GM18867 (cell line): ENCODE measurements at regions not wholly inside any gene's neighbourhood (a gene's known extent, or its start where the extent isn't known, plus 50 kb on each side); places are given as distances from the start of the nearest gene placed in this dataset.

Source experiments
- ATAC-seq: cut with Tn5 transposase; IDR thresholded peaks from one replicate; pipeline ENCODE4 v1.9.1; 2021; ENCODE audit warnings: mild to moderate bottlenecking, moderate library complexity; ENCODE audit not compliant: unreplicated experiment

DNA sequence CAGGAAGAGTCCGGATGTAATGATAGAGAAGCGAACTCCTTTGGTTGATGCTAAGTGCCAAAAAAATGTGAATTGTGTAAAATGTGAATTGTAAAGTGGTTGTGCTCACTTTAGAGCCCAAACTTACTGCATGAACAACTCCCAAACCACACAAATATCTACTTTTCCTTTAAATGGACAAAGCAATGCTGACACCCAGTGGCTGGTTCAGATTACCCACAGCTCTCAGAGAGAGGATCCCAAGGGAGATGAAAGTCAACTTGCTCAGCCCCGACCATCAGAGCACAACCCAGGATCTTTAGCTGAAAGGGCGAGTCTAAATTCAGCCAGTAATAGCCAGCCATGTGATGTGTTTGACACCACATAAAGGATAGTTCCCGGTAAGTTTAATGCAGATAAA lies 133.7 kb downstream of the NMUR2 start:
- peak; percentile 63 for ATAC-seq

GRCh38 chr5:152270096-152270495 lies 135.0 kb downstream of the NMUR2 start:
- ATAC-seq, result no peak

GRCh38 chr5:152269533-152269932 lies 135.5 kb downstream of the NMUR2 start:
- no peak for ATAC-seq

GRCh38 chr5:152264645-152265254 lies 140.3 kb downstream of the NMUR2 start:
- ATAC-seq, result no peak

DNA sequence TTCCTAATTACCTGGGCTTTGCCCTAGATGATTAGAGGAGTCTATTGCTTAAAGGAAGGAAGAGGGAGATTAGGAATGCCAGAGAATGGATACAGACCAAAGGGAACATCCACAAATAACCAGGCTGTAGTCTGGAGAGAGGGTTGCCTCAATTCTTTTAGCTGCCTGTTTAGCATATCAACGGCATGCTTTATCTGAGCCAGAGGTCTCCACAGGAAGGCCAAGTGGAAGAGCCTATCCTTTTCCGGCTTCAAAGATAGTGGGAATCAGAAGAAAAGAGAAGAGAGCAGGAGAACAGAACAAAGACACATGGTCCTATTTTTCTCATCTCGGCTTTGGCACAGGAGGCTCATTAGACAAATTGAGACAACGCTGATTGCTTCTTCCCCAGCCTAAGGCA lies 142.4 kb downstream of the NMUR2 start:
- ATAC-seq, result no peak

DNA sequence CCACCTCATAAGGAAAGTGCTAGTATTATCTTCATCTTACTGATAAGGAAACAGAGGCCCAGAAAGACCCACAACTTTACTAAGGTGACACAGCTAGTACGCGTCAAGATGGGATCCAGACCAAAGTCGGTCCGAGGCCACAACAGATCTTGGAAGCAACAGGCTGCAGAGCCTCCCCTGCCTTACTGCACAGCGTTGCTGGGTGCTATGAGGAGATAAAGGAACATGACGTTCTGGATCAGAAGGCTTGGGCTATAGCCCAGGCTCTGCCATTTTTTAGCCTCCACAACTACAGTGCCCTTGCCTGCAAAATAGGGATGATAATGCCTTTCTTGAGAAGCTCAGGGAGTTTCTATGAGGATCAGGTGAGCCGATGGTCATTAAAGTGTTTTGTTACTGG lies 144.1 kb downstream of the NMUR2 start:
- no peak for ATAC-seq

- no peak for ATAC-seq
Measured at GRCh38 chr5:152259702-152260101, 145.4 kb downstream of the NMUR2 start.

DNA sequence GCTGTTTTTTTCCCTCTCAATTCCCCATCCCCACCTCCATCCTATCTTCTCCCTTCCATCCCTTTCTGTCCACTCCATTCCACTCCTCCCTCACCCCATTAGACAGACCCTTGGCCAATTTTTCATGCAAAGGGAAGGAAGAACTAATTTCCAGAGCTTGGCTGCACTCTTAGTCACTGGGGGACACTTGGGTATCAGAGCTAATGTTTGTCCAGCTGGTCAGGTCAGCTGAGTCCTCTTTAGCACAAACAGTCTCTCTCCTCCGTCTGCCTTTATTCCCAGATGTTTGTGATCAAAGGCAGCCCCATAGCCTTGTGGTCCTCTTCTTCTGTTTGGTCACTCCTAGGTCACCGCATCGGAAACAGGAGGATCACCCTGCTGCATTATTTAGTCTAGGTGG lies 148.5 kb downstream of the NMUR2 start:
- ATAC-seq, result no peak

DNA sequence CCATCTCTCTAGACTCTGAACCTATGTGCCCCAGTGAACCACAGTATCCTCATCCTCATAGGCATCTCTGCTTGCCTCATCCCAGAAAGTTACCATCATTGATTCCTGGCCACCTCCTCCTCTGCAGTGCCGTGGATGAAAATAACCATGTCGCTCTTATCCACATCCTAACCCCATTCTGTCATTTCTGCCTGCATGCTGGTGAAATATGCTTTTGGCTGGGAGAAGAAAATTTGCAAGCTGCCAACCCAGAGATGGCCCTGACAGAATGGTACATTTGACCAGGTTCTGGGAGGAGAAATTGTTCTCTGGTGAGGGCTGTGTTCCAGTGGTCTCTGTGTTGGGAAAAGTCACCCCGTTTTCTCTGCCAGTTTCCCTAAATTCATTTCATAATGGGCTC lies 149.7 kb downstream of the NMUR2 start:
- no peak for ATAC-seq

DNA sequence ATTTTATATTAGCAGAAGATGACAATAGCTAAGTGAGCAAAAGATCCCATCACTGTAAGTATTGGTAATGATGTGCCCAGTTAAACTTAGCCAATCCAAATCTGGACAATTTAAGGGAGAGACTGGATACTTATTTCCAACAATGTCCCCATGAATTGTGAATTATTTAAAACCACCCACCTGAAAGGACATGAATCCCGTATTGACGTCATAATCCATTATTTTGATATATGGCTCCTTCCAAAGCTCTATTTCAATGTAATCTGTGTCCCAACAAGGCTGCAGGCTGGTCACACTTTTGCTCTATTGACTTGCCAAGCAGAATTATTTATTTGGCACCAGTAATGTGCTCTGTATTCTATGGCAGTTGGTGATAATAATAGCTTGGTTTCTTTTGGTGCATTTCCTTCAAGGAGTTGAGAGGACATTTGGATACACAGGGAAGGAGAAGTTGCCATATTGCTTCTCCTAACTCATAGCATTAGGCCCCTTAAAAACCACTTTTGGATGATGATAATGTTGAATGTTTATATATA lies 157.2 kb downstream of the NMUR2 start:
- ATAC-seq, result no peak

DNA sequence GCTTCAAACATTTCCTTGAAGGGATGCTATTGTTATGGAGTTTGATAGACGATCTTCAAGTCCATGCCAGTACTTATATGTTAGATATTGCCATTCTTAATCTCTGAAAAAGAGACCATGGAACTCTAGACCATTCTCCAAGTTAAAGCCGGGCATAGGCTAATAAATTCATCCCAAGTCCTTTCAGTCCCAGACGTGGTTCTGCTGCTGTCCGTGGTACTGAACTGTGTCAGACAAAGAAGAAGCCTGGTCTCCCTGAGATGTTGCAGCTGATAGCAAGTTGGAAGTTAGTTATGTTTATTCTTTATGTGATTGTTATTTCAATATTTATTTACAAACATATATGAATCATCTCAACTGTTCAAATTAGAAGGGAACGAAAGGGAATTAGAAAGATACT lies 158.7 kb downstream of the NMUR2 start:
- no peak for ATAC-seq

- ATAC-seq, result no peak
Measured at GRCh38 chr5:152237531-152237930, 167.5 kb downstream of the NMUR2 start.

- no peak for ATAC-seq
Measured at GRCh38 chr5:152226191-152226590, 178.9 kb downstream of the NMUR2 start.

GRCh38 chr5:152221721-152222629 lies 183.1 kb downstream of the NMUR2 start:
- no peak for ATAC-seq

GRCh38 chr5:152218694-152219093 lies 186.4 kb downstream of the NMUR2 start:
- no peak for ATAC-seq

DNA sequence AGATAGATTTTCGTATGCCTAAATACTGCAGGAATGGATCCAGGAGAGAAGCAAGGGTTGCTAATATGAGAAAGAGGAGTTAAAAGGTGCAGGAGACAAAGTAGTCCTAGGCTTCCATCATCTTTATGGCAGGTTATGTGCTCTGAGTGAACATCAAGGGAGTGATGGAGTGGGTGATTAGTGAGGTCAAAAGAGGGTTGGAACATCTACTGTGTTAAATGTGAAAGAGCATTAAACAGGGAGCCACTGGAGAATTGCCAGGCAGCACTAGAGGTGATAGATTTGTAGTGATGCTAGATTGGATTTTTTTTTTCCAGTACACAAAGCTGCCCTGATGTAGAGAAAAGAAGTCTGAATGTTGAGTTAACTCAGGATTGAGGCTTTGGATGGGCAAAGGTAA lies 199.3 kb downstream of the NMUR2 start:
- no peak for ATAC-seq

DNA sequence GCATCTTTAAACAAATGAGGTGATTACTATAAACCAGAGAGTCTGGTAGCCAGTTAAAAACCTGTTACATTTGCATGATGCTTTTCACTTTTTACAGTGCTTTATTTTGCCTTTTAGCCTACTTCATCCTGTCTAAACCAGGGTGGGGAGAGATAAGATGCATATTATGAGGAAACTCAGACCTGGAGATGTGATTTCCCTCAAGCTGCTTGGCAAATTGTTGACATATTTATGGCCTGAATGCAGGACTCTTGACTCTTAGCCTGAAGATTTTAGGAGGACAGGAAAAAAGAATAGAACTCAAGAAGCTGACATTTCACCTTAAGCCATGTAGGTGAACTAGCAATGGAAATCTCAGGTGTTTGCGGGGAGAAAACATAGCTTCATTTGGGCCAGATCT lies 202.8 kb downstream of the NMUR2 start:
- ATAC-seq, result no peak

DNA sequence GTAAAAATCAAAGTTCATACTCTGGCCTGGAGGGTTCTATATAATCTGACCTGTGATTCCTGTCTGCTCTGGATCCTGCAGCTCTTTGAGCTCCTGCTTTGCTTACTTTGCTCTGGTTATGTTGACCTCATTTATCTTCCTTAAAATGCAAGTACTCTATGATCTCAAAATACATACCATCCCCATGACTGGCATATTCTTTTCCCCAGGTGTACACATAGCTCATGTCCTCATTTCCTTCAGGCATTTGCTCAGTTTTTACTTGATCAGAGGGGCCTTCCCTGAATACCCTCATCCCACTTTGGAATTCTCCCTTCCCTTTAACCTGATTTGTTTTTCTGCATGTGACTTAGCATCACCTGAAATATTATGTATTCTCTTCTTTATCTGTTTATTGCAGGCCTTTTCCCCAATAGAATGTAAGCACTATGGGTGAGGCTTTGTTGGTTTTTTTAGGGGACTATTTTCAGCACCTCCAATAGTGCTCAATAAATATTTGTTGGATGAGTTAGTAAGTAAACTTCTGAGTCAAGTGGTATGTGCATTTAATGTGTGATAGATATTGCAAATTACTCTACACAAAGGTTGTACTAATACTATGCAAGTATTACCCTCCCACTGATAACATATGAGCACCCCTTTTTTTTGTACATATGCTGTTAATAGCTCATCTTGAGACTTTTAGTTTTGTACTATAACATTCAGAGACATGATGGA lies 211.5 kb downstream of the NMUR2 start:
- no peak for ATAC-seq

GRCh38 chr5:152188251-152188650 lies 216.8 kb downstream of the NMUR2 start:
- no peak for ATAC-seq

GRCh38 chr5:152187668-152188067 lies 217.4 kb downstream of the NMUR2 start:
- no peak for ATAC-seq

- ATAC-seq, result no peak
Measured at GRCh38 chr5:152185547-152186245, 219.4 kb downstream of the NMUR2 start.
